HT1080 (cell line): ENCODE measurements at regions not wholly inside any gene's neighbourhood (a gene's known extent, or its start where the extent isn't known, plus 50 kb on each side); places are given as distances from the start of the nearest gene placed in this dataset.

ENCODE experiments used
- DNase-seq: peaks from one replicate; pipeline ENCODE4 v3.0.0-alpha.2; 2015; ENCODE audit warnings: low read depth

DNA sequence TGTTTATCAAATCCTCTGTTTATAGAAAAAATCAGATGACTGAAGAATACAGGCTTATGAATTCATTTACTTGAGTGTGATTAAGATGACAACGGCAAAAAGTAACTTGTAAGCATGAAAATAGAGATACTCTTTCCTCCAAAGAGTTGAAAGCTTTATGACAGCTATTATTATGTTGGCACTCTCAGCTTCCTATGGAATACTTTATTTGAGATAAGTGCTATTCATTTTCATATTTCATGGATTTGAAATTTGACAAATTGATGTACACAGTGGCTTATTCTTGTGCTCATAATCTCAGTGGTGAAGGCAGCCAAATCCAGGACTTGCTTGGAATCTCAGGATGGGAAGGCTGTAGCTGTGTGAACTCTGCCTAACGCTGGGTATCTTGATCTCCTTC is 991.6 kb downstream of the GALC start:
- DNase-seq: no peak

DNA sequence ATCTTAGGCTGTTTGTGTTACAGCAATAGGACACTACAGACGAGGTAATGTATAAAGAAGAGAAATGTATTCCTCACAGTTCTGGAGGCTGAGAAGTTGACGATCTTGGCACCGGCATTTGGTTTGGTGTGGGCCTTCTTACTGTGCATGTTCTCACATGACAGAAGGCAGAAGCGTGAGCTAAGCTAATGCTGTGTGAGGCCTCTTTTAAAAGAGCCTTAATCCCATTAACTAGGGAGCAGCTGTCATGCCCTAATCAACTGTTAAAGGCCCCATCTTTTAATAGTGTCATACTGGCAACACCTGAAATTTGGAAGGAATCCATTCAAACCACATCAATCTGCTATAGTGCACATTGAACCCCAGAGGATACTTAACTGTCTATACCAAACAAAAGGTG is 992.9 kb downstream of the GALC start:
- DNase-seq: no peak

DNA sequence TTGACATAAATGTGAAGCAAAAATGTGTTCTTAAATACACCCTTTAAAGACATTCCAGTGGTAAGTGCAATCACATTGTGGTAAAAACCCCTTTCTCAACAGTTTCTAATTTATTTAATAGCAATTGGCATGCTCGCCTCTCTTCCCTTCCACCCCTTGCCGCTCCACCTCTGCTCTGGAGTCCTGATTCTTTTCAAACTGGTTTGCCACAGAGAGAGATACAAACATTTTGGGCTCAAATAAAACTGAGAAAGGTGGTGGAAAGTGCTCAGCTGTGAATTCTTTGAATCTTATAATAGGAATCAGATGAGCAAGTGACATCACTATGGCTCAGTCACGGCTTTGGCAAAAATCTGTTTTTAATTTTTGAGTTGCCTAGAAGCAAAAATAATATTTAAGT is 993.9 kb downstream of the GALC start:
- DNase-seq: no peak

DNA sequence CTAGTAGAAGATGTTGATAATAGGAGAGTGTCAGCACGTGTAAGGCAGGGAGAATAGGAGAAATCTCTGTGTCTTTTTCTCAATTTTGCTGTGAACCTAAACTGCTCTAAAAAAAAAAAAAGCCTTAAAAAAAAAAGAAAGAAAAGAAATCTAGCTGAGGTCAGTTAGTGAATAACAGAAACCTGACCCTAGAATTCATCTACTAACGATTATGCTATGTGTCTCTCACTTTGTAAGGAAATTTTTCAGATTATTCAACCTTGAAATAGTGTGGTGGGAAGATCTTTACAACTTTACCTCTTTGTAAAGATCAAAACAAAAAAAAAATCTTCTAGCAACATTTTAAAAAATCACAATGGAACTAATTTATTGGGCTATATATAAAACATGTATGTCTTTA is 995.7 kb downstream of the GALC start:
- DNase-seq: no peak

DNA sequence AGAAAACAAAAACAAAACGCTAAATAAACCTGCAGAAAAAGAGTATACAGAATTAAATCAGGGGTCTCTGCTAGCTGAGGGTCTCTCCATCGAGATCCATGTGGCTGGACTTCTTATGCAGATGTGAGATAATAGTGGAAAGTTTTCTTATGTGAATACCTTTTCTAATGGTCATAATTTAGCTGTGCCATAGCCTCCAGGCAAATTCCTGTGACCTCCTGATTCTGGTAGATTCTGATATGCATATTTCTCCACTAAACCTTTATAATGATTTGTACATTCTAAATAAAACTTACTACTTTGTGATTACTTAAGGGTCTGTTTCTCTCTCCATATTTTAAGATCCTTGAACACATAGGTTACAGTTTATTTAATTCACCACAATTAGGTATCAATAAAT is 1002.6 kb downstream of the GALC start:
- no peak for DNase-seq

DNA sequence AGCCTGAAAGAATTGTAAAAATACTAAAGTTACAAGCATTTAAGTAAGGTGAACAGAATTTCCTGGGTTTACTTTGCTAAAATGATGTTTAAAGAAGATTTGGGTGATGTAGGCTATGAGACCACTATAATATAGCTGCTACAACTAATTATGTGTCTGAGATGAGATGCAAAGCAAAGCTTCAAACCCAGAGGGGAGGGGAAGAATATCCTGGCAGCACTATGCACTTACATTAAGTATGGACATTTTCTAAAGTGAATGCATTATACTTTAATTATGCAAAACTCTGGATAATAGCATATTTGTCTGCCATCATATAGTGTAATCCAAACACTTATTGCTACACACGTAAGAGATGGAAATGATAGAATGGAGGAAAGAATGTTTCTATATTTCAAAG is 1003.7 kb downstream of the GALC start:
- DNase-seq: no peak

DNA sequence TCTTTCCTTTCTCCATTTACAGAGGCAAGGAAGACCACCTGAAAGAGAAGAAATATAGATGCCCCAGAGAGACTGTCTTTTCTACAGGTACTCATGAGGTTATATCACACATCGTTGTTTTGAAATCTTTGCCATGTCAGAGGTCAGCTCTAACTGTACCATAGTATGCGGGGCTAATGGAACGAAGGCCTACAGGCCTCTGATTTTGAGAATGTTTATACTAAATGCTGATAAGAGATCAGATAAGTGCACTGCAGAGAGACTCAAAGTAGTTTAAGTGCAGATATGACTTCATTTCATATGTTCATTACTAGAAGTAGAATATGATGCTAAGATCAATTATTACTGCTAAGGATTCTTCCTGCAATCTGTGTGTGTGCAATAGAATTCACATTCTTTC is 1005.0 kb downstream of the GALC start:
- DNase-seq: no peak

DNA sequence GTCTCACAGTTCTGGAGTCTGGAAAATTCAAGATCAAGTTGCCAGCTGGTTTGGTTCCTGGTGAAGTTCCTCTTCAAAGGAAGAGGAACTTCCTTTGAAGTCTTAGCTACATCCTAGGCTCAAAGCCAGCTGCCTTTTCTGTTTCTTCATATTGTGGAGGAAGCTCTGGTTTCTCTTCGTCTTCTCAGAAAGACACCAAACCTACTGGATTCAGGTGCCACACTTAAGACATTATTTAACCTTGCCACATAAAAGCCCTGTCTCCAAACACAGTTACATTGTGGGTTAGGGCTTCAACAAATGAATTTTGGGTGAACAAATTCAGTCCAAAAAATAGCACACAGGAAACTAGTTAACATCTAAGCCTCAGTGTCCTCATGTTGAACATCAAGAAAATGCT is 1019.8 kb downstream of the GALC start:
- no peak for DNase-seq

DNA sequence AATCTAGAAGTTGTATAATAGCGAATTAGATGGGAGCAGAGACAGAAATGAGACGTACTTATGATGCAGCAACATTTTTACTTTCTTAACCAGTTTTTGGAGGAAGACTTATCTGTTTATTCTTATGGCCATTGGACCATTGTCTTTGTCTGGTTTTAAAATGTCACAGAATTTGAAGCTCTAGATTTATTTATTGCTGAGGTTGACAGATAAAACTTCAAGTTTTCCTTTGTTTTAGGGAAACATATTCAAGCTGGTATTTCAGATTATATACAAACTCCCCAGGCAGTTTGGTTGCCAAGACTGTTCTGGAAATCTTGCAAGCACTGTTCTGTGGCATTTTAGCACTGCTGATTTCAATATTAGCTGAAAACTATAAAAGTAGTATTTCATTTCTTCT is 1021.7 kb downstream of the GALC start:
- no peak for DNase-seq

DNA sequence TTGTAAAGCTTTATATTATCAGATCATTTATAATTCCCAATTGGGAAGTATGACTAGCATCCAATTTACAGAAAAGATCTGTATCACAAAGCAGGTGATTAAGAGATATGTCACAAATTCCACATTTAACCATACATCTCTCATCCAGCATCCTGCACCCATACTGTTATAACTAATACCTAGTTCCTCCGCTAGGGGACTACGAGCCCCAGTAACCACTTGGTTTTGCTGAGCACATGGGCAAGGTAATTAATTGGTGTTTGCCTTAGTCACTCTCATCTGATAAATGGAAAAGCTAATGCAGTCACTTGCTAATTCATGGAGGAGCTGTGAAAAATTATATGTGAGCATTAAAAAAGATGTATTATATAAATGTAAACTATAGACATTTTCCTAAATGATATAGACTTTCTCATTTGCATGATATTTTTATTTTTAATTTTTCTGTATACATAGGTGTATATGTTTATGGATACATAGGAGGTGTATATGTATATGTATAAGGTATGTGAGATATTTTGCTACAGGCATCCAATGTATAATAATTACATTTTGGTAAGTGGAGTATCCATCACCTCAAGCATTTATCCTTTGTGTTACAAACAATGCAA is 1031.8 kb downstream of the GALC start:
- peak; percentile 5 for DNase-seq

DNA sequence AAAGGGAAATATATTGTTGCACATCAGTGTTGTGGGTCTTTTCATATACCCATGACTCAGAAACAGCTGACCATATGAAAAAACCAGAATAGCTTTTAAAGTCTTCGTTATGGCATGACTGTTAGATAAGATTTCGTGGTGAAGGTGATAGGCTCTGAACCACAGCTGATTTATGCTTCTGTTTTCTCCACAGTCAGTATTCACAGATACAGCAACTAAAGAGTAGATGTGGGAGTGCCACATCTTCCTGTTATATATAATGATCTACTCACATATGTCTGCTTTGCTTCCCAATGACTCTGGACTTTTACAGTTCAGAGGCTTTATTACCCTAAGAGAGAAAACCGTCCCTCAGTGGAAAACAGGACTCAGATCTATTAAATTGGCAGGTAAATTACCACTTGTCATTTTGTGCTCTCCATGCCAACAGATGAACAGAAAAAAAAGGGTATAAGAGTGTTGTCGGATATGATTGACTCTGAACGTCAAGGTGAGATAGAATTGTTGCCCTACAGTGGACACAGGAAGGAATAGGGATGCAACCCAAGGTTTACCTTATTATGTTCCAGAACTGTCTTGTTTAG is 1037.1 kb downstream of the GALC start:
- DNase-seq: no peak

DNA sequence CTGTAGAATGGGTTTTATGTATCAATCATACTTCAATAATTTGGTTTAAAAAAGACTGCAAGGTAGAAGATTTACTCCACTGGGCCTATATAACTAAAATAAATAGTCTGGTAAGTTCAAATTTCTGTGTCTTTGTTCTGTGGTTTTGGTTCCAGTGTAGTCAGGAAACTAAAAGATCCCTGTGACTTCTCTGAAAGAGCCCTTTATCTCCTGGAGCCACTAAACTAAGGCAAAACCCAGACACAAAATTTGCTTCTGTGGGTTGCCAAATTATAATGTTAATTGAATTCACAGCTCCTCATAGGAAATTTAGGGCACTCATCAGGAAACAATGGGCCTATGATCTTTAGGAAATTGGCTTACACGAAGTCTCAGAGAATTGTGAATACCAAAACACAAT is 1038.4 kb downstream of the GALC start:
- no peak for DNase-seq

DNA sequence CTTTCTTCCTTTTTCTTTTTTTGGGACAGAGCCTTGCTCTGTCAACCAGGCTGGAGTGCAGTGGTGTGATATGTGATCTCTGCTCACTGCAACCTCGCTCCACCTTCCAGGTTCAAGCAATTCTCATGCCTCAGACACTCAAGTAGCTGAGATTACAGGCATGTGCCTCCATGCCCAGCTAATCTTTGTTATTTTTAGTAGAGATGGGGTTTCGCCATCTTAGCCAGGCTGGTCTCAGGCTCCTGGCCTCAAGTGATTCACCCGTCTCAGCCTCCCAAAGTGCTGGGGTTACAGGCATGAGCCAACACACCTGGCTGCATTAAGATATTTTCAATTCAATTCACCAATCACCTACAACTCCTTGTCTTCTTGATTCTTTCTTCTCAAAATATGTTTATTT is 1046.5 kb downstream of the GALC start:
- DNase-seq: no peak

DNA sequence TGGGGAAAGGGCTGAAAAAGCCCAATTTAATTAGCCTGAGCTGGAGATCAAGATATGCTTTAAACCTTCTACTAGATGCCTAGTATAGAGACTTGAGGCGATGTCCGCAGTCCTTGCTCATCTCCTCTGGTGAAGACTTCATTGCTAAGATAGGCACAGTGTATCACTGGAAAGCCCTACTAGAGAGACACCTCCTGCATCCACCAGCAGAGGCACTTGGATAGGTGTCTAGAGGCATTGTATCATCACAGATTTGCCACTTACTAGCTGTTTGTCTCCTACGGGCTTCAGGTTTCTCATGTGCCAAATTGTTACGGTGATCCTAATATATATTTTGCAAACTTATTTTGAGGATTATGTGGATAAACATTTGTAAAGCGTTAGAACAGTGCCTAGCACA is 1048.5 kb downstream of the GALC start:
- no peak for DNase-seq

DNA sequence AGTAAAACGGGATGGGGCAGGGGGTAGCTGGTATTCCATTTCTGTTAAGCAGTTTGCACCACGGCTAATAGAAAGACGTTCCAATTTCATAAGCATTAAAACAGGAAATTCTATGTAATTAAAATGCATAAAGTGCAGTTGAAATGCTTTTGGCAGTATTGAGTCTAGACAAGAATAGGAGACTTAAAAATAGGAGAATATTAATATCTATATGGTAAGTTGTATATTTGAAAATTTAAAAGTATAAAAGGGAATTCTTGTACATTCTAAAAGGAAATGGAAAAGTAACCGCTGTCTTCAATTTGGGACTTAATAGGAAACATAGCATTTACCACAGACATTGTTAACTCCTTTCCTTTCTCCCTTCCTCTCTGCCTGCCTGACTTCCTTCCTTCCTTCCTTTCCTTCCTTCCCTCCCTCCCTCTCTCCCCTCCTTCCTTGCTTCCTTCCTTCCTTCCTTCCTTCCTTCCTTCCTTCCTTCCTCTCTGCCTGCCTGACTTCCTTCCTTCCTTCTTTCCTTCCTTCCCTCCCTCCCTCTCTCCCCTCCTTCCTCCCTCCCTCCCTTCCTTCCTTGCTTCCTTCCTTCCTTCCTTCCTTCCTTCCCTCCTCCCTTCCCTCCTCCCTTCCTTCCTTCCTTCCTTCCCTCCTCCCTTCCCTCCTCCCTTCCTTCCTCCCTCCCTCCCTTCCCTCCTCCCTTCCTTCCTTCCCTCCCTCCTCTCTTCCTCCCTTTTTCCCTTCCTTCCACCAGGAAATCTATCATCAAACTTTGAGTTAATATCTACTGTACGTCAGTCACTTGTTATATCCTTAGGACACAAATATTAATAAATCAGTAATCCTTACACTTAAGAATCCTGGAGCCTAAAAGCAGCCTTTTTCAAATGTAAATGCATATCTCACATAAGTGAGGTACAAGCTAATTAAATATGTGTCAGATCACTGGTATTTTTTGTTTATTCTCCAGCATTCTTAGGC is 1049.3 kb downstream of the GALC start:
- no peak for DNase-seq

DNA sequence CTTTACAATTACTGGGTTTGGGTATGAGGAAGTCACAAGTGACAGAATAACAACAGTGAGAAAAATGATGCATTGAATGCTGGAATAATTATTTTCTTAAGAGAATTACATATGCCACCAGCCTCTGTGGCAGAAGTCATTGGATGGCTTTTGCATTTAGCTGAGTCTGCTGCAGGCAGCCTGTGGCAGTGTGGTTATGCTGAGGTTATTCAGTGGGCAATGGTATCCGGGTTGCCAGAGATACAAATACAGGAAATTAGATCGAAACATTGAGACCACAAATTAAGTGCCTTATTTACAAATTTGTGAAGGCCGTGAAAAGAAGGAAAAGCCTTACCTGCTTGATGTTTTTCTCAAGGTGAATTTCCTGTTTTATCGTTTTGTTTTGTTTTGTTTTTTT is 1050.0 kb downstream of the GALC start:
- DNase-seq: no peak

DNA sequence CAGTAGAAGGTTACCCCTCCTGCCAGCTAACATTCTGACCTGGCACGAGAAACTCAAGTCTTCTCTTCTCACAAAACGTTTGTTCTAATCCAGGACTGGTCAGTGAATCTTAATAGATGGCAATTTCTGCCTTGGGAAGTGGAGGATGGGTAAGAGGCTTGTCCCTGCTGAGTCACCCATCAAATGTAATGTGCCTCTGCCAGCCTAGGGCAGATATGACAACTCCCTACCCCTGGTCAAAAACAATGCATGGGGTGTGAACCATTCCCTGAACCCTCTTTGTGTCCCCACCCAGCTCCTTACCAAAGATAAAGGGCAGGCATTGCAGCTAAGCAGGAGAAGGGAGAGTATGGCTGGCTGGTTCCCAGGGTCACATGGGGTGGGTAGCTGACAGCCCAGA is 1052.9 kb downstream of the GALC start:
- DNase-seq: no peak

DNA sequence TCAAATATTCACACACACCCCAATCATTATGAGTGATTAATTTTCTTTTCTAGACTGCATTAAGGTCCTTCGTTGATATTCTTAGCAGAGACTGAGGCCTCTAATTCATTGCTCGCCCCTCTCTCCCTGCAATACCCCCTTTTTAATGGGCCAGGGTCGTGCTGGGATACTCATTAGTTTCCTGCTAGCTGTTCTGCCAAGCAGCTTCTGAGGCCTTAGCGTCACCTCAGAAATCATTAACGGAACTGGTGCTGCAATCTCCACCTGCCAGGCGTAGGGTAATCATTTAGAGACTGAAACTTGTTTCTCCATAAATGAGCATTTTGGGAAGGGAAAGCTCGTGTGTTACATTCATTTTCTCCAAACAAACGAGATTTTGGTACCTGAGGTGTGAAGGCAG is 1054.7 kb downstream of the GALC start:
- DNase-seq: no peak

DNA sequence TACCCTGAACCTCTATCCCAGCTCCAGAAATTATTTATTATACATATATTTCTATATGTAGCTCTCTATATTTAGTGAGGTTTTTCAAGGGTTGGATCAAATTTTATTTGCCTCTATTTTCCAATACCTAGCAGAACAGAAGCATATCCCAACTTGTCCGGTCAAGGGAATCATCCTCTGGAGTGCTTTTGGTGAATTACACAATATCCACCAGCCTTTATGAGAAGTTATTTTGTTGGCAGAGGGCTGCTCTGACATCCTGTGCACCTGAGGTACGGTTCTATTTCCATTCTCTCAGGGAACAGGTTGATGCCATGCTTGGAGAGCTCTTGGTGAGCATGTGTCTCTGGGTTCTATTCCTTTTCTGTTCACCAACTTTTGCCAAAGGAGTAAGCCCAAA is 1056.4 kb downstream of the GALC start:
- no peak for DNase-seq

DNA sequence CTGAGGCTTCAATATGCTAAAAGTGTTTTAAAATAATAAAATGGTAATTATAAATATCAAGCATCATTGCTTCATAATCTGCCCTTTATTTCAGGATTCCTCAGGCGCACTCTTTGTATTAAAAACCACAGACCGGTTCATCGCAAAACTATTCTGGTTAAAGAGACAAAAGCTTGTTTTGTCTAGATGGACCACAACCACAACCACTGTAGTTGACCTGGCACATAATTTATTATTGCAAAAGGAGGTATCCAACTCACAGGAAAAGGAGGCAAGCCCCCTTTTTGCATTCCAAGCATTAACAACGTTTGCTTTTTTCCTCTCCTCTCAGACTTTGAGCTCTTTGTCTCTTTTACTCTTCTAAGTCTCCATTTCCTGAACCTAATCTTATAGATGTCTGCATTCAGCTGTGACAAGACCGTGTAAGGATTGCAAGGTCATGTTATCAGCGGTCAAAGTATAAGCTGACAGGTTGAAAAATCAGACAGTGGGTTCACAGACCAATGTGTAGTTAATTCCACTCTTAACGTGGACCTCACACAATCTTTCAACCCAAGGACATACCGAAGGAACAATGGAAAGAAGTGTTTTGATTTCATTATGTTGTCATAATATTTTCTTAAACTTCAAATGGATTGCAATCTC is 1057.6 kb downstream of the GALC start:
- peak; percentile 84 for DNase-seq

DNA sequence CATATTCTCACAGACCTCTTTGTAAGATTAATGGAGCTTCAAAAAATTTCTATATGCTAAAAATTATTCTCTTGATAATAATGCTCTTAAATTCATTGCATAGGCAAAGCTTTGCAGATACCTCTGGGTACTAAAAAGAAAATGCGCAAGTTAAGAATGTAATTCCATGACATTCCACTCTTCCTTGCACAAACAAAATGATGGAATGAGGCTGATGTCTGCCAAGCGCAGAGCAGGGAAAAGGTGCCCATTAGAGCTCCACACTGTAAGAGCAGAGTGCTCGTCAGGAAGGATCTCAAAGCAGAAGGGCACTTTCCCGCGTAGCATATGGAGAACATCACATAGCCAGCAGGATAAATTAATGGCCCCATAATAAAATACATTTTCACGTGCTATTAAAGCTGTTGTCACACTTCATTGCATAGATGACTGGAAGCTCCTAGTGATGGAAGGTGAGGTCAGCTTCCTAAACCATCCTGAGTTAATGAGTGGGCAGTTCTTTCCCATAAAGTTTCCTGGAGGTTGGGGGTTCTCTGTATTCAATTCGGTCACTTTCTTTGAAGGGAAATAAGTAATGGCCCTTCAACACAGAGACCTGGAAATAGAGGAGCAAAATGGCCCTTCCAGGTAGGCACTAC is 1058.9 kb downstream of the GALC start:
- DNase-seq: no peak

DNA sequence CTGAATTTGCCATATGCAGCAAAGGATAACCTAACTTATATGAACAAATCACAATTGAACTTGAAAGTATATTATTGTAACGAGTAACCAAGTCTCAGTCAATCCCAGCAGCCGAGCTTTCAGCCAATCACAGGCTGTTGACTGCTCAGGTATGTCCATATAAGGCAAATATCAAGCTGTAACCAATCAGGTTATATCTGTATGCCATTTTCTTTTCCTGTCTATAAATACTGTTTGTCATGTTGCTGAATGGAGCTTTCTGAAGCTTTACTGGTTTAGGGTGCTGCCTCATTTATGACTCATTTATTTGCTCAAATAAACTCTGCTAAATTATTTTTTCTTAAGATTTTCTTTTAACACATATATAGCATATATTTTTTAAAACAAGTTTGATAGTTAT is 1059.5 kb downstream of the GALC start:
- peak; percentile 32 for DNase-seq
